ENCODE measurements at regions not wholly inside any gene's neighbourhood (a gene's known extent, or its start where the extent isn't known, plus 50 kb on each side); places are given as distances from the start of the nearest gene placed in this dataset.
A peak's percentile ranks its signal among the peaks of the same experiment; 100 is the strongest.

DNA sequence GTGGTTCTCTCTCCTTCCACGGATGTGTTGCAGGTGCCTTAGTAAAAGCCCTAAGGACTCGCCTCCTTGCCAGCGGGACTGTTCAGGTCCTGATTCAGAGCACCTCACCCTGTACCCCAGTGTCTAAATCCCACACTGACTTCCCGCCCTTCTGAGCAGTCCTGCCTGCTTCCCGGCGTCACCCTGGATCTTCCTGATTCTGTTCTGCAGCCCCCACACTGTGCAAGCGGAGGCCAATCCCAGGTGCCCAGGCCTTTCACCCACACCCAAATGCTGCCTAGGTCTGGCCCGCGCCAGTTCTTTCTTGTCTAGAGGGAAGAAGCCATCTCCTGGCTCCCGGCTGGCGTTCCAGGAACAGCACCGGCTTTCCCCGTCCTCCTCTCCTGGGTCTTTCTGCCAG lies 95.9 kb upstream of the GALNT2 start:
- H3K4me1 Mint-ChIP-seq (ENCODE audit: low read depth) = no peaks in the 10 kb centered on the region
- no peak overlapping the region for H3K27ac Mint-ChIP-seq
- H3K4me3 Mint-ChIP-seq = no peak overlapping the region
- no peaks in the 10 kb centered on the region; the same call in 1 of the 2 replicates for H3K9me3 Mint-ChIP-seq
- TF ChIP-seq, protein P1, sequence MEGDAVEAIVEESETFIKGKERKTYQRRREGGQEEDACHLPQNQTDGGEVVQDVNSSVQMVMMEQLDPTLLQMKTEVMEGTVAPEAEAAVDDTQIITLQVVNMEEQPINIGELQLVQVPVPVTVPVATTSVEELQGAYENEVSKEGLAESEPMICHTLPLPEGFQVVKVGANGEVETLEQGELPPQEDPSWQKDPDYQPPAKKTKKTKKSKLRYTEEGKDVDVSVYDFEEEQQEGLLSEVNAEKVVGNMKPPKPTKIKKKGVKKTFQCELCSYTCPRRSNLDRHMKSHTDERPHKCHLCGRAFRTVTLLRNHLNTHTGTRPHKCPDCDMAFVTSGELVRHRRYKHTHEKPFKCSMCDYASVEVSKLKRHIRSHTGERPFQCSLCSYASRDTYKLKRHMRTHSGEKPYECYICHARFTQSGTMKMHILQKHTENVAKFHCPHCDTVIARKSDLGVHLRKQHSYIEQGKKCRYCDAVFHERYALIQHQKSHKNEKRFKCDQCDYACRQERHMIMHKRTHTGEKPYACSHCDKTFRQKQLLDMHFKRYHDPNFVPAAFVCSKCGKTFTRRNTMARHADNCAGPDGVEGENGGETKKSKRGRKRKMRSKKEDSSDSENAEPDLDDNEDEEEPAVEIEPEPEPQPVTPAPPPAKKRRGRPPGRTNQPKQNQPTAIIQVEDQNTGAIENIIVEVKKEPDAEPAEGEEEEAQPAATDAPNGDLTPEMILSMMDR (IDR thresholded peaks at IDR 0.05) = no peak
- H3K36me3 Mint-ChIP-seq (ENCODE audit: low read depth) = no peaks in the 10 kb centered on the region
- peaks cover 3% of the 10 kb centered on the region for H3K27me3 Mint-ChIP-seq (ENCODE audit: insufficient read depth)
- no peak for DNase-seq

DNA sequence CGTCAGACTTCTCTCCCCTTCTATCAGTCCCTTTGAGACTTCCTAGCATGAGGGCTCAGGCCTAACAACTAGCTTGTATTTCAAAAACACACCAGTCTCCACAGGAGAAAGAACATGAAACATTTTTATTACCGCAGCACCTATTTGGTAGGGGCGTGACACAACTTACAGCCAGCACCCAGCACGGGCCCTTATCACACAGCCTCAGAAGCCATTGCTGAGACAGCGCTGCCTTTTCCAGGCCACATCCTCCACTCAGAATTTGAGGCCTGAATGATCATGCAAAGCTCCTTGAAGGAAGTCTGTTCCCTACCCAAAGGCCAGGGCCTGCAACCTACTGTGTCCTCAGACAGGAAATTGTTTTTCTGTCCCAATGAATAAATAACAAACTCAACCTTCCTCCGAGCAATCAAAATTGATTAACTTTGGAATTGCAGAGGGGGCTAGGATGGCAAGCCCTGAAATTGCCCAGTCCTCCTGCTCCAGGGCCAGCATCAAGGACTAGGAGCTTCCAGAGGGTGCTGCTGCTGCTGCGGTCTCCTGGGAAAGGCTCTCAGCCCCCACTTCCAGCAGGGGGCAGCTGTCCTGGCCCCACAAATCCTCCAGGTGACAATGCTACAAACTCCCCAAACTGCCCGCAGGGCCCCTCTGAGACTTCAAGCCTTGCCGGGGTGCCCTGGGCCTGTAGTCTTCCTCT lies 94.3 kb upstream of the GALNT2 start:
- Mint-ChIP-seq H3K4me1 (ENCODE audit: low read depth) (no peaks in the 10 kb centered on the region), H3K36me3 (ENCODE audit: low read depth) (no peaks in the 10 kb centered on the region), H3K9me3 (no peaks in the 10 kb centered on the region; the same call in 1 of the 2 replicates), H3K4me3 (no peak overlapping the region), H3K27me3 (ENCODE audit: insufficient read depth) (peaks cover 4% of the 10 kb centered on the region), H3K27ac (no peak overlapping the region)
- no peak for DNase-seq
- TF ChIP-seq, protein P1 (IDR thresholded peaks at IDR 0.05) = peak; percentile 48

DNA sequence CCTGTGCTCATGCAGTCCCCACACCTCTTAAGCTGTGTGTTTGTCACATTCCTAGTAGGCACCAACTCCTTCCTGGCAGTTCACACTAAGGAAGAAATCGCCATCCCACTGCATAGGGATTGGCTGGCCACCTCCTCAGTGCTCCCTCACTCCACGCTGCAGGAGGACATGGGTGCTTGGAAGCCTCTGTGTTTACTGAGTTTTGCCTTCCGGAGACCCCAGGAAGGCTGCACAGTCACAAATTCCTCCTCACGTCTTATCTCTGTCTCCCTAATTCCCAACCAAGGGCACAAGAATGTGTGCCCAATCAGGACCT lies 93.8 kb upstream of the GALNT2 start:
- no peaks in the 10 kb centered on the region for H3K36me3 Mint-ChIP-seq (ENCODE audit: low read depth)
- TF ChIP-seq, protein P1 (IDR thresholded peaks at IDR 0.05) = no peak
- no peak overlapping the region for H3K4me3 Mint-ChIP-seq
- H3K27ac Mint-ChIP-seq = no peak overlapping the region
- no peak for DNase-seq
- H3K9me3 Mint-ChIP-seq = no peaks in the 10 kb centered on the region; the same call in 1 of the 2 replicates
- peaks cover 4% of the 10 kb centered on the region for H3K27me3 Mint-ChIP-seq (ENCODE audit: insufficient read depth)
- H3K4me1 Mint-ChIP-seq (ENCODE audit: low read depth) = no peaks in the 10 kb centered on the region

DNA sequence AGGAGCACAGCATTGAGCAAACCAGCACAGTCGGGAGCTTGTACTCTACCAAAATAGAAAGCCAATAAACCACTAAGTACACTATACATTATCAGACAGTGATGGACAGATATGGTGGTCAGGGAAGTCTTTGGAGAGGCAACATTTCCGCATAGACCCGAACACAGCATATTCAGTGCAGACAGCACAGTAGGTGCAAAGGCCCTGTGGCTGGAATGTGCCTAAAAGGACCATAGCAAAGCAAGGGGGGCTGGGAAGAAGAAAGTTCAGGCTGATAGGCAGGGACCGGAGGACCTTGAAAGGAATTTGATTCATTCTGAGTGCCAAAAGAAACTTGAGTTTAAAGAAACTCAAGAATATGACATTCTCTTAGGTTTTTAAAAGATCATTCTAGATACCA lies 92.0 kb upstream of the GALNT2 start:
- no peaks in the 10 kb centered on the region for H3K4me1 Mint-ChIP-seq (ENCODE audit: low read depth)
- H3K27me3 Mint-ChIP-seq (ENCODE audit: insufficient read depth) = peaks cover 4% of the 10 kb centered on the region
- TF ChIP-seq, protein P1 (IDR thresholded peaks at IDR 0.05) = no peak
- H3K4me3 Mint-ChIP-seq = no peak overlapping the region
- H3K36me3 Mint-ChIP-seq (ENCODE audit: low read depth) = no peaks in the 10 kb centered on the region
- no peak overlapping the region for H3K27ac Mint-ChIP-seq
- H3K9me3 Mint-ChIP-seq = no peaks in the 10 kb centered on the region; the same call in 1 of the 2 replicates
- no peak for DNase-seq

DNA sequence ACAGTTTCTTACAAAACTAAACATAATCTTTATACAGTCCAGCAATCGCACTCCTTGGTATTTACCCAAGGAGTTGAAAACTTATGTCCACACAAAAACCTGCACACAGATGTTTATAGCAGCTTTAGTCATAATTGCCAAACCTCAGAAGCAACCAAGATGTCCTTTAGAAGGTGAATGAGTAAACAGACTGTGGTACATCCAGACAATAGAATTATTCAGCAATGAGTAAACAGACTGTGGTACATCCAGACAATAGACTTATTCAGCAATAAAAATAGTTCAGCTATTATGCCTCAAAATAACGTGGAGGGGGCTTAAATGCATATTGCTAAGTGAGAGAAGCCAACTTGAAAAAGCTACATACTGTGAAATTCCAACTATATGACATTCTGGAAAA lies 87.0 kb upstream of the GALNT2 start:
- no peaks in the 10 kb centered on the region; the same call in 1 of the 2 replicates for H3K9me3 Mint-ChIP-seq
- TF ChIP-seq, protein P1 (IDR thresholded peaks at IDR 0.05) = no peak
- H3K4me3 Mint-ChIP-seq = no peak overlapping the region
- no peak overlapping the region for H3K27ac Mint-ChIP-seq
- DNase-seq = no peak
- no peaks in the 10 kb centered on the region for H3K36me3 Mint-ChIP-seq (ENCODE audit: low read depth)
- no peaks in the 10 kb centered on the region for H3K4me1 Mint-ChIP-seq (ENCODE audit: low read depth)
- H3K27me3 Mint-ChIP-seq (ENCODE audit: insufficient read depth) = peaks cover 6% of the 10 kb centered on the region

Data from HFFc6 (cell line).